Endothelial cell of hepatic sinusoid (primary cell): ENCODE measurements at regions not wholly inside any gene's neighbourhood (a gene's known extent, or its start where the extent isn't known, plus 50 kb on each side); places are given as distances from the start of the nearest gene placed in this dataset.
"Not testable (repeated sequence)": the region's sequence is repeated elsewhere in the genome, so short reads cannot be mapped to it uniquely, and the experiment has no call there.

Source experiments
- in situ Hi-C: cut with HindIII; loops from 2 replicates; pipeline ENCODE4 v1.10.0; 2017; ENCODE audit warnings: low sequenced_read_pairs

DNA sequence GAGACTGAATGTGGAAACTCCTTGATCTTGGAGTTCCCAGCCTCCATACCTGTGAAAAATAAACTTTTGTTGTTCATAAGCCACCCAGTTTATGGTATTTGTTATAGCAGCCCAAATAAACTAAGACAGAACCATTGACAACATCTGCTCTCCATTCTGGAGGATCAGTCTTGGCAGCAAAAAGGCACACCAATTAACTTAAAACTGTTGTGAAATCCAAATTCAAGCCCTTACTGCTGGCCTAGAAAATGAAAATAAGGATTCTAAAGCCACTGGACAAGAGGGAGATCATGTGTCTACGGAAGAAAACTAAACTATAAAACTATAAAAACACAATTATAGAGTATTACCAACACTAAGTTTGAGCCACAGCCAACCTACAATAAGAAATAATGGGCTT, 172.1 kb upstream of the RNPC3 start:
- in situ Hi-C loops, result no loop called here

DNA sequence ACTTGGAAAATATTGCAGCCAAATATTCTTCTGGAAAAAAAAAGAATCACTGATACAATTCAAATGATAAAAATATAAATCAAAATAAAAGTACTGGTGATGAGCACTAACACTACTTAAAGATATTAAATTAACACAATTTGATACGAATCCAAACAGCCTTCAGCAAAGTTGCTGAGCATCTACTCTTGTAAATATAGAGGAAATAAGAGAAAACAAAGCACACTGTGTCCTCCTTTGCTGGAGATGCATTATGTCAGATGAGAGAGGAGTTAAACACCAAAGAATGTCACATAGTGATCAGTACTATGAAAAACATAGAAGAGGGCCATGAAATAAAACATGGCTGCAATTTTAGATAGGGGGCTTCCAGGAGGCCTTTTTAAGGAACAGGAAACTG, 177.4 kb upstream of the RNPC3 start:
- in situ Hi-C loops, result no loop called here

DNA sequence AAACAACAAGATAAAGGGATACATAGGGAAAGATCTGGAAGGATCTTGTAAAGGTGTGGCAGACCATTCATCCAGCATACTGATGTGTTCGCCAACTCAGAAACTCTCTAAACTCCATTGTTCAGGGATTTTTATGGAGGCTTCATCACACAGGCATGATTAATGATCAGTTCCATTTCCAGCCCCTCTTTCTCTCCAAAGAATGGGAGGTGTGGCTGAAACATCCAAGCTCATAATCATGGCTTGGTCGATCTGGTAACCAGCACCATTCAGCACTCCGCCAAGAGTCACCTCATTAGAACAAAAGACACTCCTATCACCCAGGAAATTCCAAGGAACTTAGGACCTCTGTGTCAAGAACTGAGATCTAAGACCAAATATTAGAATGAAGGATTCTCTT, 180.6 kb upstream of the RNPC3 start:
- in situ Hi-C loops, result loop anchor here (5.0 kb wide), 1 partner anchor 42 kb away; no protein-coding TSS in a partner anchor

DNA sequence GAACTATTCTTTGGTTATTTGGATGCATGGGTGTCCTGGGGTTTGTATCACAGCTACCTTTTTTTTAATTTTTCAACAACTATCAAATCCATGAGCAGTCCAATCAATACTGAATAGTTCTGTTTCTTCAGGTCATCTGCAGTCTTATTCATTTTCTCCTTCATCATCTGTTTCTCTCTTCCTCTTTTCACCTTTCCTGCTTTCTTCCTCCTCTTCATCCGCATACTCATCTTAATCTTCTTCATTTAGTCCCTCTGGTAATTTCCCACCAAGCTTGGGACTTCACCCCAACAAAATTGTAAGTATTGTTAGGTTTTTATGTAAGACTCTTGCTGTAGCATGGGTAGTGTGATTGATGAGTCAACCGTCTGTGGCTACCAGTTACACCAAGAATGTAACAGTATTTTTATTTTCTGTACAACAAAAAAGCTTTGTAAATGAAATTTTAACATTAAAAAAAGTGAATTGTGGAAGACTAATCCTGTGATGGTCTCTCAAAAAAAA, 184.1 kb upstream of the RNPC3 start:
- in situ Hi-C loops, result loop anchor here (5.0 kb wide), 1 partner anchor 46 kb away; no protein-coding TSS in a partner anchor

DNA sequence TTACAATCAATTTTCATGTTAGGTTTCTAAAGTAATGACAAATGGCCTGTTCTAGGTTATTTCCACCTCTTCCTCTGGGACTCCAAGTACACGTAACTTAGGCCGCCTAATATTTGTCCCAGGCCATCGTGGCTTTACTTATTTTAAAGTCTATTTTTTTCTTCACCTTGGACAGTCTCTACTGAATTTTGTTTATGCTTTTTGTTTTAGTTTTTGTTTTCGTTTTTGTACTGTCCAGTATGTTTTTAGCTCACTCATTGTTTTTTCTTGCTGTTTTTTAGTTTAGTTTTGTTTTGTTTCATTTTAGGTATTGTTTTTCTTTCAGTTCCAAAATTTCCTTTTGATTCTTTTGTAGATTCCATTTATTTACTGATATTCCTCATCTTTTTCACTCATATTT, 187.7 kb upstream of the RNPC3 start:
- in situ Hi-C loops, result no loop called here

DNA sequence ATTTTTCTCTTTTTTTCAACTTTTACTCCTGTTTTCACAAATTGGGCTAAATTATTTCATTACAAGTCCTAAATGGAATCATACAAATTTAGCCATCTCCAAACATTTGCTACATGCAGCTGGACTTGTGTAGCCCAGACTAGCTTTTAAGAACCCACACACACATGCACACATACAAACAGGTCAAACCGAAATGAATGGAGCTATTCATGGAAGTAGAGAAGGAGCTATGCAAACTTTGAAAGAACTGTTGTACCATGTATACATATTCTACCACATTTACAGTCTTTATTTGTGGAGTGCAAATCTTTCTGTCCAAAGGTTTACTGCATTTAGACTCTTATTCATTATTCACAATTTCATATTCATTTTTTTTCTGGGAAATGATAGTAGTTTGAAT, 189.1 kb upstream of the RNPC3 start:
- in situ Hi-C loops, result no loop called here

DNA sequence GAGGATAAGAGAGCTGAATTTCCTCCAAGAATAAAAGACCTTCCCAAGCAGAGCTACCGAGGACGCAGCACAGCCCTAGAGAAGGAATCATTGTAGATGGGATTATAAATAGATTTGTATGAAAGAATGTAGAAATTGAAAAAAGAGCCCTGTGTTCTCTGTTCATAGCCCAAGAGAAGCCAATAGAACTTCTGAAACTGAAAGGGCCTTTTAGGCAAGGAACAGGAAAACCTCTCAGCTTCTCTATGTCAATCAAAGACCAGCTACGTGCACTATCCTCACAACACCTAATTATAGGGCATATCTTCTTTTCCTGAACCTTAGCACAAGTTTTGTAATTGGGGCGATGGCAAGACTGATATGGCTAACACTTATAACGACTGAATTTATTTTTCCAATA, 192.4 kb upstream of the RNPC3 start:
- in situ Hi-C loops, result no loop called here

DNA sequence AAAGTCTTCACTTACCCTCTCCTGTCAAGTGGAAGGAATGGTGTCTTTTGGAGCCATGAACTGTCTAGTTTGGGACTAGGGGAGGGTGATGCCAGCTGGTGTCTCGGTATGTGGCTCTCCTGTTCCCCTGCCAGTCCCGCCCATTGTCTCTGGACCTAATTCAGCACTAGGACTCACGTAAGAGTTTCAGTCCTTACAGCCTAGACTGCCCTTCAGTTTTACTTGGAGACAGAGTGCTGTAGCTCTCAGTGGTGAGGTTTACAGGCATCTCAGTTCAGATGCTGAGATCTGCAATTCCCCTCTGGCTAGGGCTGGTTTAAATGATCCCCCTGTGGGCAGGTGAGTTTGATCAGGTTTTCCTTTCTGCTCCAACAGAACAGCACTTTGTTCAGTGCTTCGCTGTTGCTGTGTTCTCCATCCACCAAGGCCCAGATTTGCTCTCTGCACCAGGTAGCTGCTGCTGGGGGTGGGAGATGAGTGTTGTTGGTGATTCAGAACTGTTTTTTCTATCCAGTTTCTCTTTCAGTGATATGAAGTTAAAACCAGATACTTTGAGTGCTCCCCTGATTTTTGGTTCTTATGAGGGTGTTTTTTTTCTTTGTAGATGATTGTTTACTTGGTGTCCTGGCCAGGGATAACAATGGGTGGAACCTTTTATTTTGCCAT, 198.3 kb upstream of the RNPC3 start:
- in situ Hi-C loops, result no loop called here

DNA sequence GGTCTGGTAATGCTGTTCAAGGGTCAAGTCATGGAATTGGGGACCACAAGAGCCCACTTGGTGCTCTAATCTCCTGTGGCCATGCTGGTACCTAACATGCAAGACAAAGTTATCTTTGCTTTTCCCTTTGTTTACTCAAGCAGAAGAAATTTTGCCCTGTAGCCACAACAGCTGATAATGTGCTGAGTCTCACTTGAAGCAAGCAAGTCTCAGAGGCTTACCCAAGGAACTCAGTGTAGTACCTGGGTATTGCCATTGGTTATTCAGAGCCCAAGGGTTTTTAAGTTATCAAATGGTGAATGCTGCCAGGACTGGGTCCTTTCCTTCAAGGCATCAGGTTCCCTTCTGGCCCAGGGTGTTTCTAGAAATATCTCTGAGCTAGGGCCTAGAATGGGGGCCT, 198.9 kb upstream of the RNPC3 start:
- in situ Hi-C loops, result no loop called here

DNA sequence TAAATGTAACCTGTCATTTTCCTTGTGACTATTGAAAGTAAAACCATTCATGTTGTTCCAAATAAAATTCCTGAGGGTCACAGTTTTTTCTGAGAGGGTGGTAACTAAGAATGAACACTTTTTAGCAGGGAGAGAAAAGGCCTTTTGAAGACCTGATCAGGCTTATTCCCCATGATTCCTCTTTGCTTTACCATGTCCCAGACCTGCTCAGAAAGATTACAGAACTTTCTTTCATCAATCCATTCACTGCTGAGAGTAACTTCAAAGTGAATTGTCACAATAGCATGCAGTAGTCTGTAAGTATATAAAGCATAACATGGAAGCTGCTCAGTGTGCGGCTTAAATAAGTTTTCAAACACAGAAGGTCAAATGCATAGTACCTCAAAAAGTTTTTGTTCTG, 201.5 kb upstream of the COL11A1 start:
- in situ Hi-C loops, result no loop called here

DNA sequence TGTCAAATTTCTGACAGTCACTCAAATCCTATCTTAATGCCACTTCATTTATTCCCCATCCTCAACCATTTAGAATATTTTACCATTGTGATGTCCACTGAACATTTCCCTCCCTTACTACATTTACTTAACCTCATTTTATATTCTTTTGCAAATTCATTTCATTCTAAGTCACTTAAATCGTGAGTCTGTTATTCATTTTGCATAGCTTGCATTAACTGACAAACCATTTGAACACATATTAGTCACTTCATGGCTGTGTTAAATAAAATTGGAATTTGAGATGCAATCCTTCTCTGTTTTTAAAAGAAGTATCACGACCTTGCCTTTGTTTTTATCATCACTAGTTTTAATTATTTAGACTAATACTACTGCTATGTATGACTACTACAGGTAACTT, 199.4 kb upstream of the COL11A1 start:
- in situ Hi-C loops, result no loop called here

DNA sequence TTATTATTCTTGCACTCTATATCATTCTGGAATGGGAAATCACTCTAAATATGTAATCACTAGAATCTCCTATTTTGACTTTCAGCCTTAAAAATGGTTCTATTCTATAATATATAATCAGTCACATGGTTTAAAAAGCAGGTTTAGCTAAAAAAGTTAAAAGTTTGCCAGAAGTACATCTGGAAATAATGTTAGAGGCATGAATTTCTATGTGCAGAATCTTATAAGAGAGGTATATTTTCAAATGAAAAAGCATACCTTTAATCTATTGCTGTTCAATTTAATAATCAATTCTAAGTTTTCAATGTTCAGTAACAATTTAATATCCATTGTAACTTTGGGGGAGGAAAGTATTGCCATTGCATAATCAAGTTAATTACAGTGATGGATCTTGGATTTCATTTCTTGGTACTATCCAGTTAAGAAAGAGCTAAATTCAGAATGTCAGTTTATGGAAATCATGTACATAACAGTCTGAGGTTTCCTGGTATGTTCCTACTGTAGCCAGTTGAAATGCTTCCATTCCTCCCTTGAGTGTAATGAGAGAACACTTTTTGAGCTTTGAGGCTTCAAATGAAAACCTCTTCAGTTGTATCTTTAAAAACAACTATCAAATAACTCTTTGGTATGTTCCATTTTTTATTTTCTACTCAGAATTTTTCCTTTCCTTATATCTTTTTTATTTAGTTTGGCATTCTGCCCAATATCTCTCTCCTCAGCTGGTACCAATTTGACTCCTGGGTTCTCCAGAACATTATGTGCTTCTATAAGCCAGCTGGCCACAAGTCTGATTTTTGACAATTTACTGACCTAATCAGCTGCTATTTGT, 175.7 kb upstream of the COL11A1 start:
- in situ Hi-C loops, result no loop called here

DNA sequence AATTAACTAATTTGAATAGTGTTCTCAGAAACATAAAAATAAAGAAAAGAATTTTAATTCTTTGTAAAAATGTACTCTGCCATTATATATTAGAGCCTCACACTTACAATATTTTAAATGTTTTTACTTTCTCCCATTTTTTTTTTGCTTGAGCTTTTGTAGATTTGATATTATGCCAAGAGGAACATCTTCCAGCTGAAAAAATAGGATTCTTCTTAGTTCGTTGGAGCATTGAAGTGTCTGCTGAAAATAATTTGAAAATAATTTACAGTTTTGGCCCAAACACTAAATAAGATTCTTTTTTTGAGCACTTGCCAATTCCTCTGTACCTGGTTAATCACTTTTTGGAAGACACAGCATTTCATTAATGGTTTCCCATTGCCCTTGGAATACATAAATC, 175.0 kb upstream of the COL11A1 start:
- in situ Hi-C loops, result no loop called here

DNA sequence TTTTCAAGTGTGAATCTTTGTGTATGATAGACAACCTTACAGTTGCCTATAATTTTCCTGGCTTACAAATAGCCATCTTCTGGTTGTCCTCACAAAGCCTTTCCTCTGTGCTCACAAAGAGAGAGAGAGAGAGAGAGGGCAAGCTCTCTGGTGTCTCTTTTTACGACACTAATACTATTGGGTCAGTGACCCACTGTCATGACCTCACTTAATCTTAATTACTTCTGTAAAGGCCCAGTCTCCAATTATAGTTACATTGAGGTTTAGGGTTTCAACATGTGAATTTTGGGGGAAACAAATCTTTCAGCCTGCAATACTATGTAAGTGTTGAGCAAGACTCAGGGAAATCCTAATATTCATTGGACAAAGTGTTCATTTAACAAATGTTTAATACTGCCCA, 167.4 kb upstream of the COL11A1 start:
- in situ Hi-C loops, result no loop called here

DNA sequence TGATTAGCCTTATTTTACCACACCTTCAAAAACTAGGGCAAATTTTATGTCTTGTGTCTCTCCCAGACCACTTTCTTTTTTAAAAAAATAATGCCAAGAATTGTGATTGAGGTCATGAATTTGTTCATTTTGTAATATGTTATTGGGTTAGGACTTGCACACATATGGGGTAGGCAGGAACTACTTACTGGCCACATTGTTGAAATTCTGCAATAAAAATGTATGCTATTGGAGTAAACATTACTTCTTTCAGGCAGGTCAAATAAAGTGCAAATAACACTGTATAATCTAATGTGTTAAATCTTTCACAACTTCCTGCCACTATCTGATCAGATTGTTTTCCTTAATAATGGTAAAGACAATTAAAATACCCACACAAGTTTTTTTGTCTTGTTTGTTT, 166.6 kb upstream of the COL11A1 start:
- in situ Hi-C loops, result no loop called here

DNA sequence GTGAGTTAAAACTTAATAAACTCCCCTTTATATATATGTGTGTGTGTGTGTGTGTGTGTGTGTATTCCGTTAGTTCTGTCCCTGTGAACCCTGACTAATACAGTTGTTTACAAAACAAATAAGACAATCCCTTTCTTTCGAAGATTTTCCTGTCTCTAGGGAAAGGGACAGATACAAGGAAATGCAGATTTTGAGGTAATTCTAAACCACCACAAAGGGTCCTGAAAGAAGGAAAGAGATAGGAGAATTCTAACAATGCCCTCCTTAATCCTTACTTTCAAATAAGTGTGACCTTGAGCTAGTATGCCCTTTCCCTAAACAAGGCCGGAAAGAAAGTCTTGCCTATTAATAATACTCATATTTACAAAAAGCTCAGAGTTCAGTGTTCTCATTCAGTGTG, 164.8 kb upstream of the COL11A1 start:
- in situ Hi-C loops, result no loop called here

DNA sequence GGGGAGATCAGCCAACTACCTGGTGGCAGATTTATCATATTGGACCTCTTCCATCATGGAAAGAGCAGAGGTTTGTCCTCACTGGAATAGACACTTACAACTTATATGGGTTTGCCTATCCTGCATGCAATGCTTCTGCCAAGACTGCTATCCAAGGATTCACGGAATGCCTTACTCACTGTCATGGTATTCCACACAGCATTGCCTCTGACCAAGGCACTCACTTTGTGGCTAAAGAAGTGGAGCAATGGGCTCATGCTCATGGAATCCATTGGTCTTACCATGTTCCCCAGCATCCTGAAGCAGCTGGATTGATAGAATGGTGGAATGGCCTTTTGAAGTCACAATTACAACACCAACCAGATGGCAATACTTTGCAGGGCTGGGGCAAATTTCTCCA, 163.1 kb upstream of the COL11A1 start:
- in situ Hi-C loops, result not testable (repeated sequence)

DNA sequence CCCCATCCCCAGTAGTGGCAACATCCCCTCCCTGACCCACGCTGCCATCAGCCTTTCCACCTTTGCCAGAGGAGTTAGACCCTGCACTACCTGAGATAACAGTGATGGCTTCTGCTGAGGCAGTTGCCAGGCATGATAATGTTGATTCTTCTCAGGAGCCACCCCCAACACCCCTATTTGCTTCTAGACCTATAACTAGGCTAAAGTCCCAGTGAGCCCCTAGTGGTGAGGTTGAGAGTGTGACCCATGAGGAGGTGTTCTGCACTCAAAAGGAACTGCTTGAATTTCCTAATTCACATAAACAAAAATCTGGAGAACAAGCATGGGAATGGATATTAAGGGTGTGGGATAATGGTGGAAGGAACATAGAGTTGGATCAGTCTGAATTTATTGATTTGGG, 159.6 kb upstream of the COL11A1 start:
- in situ Hi-C loops, result no loop called here

DNA sequence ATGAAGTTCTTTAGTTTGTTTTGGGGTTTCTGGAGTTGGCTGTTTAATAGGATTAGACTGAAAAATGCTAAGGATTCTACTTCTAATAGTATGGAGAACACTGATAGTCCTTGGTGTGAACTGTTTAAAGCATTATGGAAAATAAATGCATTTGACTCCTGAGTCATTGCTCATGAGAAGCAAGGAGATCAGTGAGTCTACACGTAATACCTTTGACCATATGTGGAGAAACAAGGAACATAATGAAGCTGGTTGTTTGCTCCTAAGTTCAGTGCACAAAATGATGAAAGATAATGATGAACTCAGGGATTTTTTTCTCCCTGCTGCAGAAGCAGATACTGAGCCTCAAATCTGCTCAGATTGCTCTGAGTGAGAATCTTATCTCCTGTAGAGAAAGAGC, 158.9 kb upstream of the COL11A1 start:
- in situ Hi-C loops, result no loop called here

DNA sequence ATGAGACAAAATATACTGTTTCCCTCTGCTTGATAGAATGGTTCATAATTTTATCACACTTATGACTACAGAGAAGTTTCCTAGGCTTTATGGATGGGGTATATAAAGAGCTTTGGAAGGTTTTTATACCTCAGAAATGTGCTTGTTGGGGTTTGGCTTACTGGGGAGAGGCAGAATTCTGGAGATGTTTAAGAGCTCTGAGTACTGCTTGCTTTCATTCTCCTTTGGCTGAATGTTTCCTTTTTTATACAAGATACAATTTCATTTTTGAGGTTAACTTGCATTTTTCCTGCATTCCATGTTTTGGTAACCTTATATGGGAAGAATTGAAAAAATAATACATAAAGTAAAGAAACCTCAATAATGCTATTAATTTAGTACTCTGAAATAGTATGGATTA, 157.7 kb upstream of the COL11A1 start:
- in situ Hi-C loops, result no loop called here

DNA sequence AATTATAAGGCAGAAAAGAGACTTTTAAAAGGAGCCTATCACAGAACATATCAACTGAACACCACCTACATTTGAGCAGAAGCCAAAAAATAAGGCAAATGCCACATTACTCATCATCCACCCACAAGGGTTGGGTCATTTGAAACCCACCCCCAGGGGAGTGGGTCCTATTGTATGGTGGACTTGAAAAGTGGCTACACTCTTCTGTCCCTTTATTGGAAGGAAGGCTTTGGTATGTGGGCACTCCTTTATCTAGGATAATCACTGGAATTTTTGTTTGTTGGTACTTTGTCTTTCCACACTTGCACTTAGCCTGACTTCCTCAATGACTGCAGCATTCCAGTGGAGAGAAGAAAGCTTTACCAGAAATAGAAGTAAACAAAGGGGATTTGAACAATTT, 157.2 kb upstream of the COL11A1 start:
- in situ Hi-C loops, result no loop called here

DNA sequence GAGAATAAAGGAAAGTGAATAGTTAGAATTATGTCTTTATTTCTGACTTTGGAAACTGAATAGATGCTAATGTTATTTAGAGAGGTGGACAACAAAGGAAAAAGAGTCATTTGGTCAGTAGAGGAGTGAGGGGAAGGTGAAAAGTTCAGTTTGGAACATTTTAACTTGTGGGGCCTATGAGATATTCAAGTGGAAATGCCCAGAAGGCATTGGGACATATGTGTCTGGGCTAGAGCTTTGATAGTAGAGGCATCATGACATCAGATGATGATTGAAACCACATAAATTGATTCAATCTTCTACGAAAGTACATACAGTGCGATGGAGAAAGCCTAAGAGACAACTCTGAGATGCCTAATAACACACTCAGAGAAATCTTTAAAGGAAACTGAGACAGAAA, 151.7 kb upstream of the COL11A1 start:
- in situ Hi-C loops, result no loop called here
